ENCODE measurements at regions not wholly inside any gene's neighbourhood (a gene's known extent, or its start where the extent isn't known, plus 50 kb on each side); places are given as distances from the start of the nearest gene placed in this dataset.
A peak's percentile ranks its signal among the peaks of the same experiment; 100 is the strongest.

DNA sequence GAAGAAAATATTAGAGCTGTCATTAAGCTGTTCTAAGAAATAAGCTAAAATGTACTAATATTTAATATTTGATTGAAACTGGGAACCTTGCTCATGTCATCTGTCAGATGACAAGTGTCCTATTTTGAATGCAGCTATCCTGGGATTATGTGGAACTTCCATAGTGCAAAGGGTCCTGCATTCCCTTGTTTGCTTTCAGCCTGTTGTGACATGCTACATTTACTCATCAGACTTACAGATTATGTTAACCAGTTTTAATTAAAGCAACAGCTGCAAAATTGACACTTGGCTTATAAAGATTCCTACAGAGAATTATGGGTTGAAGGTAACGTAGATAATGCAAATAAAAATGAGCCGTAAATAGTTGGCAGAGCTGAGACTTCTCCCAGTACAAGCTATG lies 458.4 kb upstream of the RGS6 start:
- no peak for DNase-seq

GRCh38 chr14:71474301-71475265 lies 457.6 kb upstream of the RGS6 start:
- DNase-seq = peak; percentile 34 to 47

- DNase-seq = no peak
Observed at GRCh38 chr14:71475916-71476315, 456.3 kb upstream of the RGS6 start.

- DNase-seq = no peak
Observed at GRCh38 chr14:71478542-71478941, 453.7 kb upstream of the RGS6 start.

DNA sequence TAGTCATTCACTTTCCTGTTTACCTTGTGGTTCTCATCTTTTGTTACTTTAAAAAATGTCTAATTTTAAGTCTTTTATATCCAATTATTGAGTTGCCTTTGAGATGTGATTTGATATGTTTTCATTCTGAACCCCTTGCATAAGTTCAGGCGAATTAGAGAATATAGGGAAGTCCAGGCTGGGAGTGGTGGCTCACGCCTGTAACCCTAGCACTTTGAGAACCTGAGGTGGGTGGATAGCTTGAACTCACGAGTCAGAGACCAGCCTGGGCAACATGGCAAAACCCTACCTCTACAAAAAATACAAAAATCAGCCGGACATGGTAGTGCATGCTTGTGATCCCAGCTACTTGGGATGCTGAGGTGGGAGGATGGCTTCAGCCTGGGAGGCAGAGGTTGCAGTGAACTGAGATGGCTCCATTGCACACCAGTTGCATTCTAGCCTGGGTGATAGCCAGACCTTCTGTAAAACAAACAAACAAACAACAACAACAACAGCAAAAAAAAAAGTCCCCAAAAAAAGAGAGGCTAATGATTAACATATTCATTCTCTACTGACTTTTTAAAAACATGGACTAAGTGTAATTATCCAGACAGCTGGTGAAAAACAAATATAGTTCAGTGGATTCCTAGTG lies 451.1 kb upstream of the RGS6 start:
- DNase-seq = no peak

- DNase-seq = no peak
Observed at GRCh38 chr14:71482671-71483070, 449.6 kb upstream of the RGS6 start.

GRCh38 chr14:71483154-71483553 lies 449.1 kb upstream of the RGS6 start:
- DNase-seq = no peak

DNA sequence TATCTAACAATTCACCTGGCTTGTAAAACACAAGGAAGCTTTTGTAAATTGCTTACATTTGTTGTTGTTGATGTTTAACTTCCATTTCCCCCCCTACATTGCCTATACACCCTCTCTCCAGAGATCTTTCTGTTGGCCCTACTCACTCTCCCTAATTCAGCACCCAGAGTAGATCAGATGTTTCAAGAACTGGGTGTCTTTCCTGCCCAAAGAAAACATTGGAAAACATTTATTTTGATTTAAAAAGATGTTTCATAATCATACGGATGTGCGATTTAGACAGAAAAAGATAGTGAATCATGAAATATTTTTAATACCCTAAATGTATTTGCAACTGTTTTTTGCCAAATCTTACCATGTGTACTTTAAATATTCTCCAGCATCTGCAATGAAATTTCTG lies 446.4 kb upstream of the RGS6 start:
- DNase-seq = no peak

- no peak for DNase-seq
Observed at GRCh38 chr14:71486279-71486678, 445.9 kb upstream of the RGS6 start.

DNA sequence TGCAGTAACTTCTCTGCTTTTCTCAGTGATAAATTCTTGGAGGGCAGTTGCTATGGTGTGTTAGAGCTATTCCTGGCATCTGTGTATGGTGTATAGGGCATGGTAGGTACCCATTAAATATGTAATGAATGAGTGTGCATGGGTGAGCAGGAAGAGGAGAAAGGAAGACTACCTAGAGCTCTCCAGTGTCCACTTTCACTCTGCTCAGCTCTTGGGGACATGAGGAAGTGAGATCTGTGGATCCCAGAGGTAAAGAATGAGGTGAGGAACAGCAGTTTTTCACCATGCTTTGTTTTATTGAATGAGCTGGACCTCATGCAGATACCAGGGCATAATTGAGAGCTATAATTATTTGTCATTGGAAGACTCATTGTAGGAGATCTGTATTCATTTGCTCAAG lies 444.8 kb upstream of the RGS6 start:
- no peak for DNase-seq

GRCh38 chr14:71487941-71488340 lies 444.3 kb upstream of the RGS6 start:
- no peak for DNase-seq

- no peak for DNase-seq
Observed at GRCh38 chr14:71488703-71489191, 443.5 kb upstream of the RGS6 start.

DNA sequence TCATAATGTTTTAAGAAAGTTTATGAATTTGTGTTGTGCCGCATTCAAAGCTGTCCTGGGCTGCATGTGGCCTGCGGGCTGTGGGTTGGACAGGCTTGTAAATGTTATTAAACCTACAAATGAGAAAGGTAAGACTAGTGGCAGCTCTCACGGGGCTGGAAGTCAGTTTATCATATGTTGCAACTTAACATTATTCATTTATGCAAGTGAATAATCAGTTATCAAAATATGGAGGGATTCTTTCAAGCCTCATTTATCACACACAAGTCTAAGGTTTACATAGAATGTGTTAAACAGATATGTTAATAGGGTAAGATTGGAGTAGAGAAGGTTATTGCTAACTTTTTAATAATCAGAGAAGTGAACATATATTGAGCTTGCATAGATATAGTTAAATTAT lies 442.5 kb upstream of the RGS6 start:
- no peak for DNase-seq

DNA sequence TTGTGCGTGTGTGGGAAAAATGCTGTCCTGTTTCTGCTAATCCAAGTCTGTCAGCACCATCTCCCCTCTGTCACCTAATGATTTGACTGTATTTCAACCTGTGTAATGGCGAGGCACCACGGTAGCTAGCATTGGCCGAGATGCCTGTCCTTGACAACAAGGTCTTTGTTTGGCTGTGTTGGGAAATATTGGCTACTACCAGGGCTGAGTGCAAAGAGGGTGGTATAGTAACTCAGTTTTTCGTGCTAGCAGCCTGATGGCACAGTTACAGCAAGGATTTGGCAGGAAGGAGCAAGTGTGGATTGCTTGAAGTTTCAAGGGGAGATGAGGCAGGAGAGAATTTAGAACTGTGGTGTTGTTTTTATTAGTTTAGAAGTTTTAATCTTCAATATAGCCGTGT lies 440.3 kb upstream of the RGS6 start:
- no peak for DNase-seq

- DNase-seq = no peak
Observed at GRCh38 chr14:71492346-71492745, 439.9 kb upstream of the RGS6 start.

- peak; percentile 51 to 60 for DNase-seq
Observed at GRCh38 chr14:71497645-71498086, 434.6 kb upstream of the RGS6 start.

DNA sequence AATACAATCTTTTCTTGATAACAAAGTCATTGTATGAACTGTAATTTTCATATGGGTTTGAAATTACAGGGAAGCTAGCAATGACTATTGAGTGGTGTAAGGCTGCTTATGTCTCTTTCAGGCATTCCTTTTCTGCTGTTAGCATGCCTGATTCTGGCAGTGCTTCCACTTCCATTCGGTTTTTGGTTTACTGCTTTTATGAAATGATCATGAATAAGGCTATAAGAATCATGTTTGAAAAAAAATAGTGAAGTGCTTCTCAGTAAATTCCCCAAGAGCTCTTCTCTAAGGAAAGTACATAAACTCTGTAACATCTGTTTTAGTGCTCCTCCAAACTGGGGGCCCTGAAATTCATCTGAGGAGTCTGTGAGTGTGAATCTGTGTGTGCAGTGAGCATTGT lies 434.0 kb upstream of the RGS6 start:
- DNase-seq = no peak

DNA sequence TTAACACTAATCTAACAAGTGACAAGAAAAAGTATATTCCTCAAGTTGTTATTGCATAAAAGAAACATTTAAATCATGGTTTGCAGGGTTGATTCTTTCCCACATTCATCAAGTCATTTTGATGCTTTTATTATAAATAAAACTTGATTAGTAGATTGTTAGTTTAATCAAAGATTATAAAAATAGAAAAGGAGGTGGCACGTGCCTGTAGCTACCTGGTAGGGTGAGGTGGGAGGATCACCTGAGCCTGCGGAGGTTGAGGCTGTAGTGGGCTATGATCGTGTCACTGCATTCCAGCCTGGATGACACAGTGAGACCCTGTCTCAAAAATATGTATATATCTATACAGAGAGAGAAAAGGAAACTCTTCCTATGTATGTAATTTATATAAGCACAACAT lies 433.2 kb upstream of the RGS6 start:
- no peak for DNase-seq

GRCh38 chr14:71507681-71508080 lies 424.5 kb upstream of the RGS6 start:
- no peak for DNase-seq

DNA sequence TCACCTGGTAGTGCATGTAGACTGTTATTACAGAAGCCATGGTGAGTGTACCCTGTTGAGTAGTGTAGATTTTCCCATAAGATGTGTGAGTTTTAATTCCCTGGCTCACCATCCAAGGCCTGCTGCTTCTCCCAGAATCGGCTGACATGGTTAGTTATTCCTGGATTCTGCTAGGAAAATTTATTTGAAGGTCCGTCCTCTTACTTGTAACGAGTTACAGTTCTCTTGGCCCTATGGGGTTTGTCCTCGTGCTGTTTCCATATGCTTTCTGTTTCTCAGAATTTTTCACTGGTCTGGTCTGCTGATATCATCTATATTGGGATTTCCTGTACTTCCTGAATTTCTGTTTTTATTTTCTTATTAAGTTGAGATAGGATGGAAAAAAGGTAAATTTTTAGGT lies 423.3 kb upstream of the RGS6 start:
- DNase-seq = no peak

DNA sequence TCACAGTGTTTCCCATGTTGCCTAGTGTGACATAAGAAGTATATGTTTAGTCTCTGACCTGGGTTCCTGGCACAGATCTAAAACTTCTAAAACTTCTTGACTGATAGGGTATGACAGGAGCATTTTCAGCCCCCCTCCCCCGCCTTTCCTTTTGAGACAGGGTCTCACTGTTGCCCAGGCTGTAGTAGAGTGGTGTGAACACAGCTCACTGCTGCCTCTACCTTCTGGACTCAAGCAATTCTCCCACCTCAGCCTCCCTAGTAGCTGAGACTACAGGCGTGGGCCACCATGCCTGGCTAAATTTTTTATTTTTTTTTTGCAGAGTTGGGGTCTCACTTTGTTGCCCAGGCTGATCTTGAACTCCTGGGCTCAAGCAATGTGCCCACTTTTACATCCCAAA lies 421.1 kb upstream of the RGS6 start:
- no peak for DNase-seq

DNA sequence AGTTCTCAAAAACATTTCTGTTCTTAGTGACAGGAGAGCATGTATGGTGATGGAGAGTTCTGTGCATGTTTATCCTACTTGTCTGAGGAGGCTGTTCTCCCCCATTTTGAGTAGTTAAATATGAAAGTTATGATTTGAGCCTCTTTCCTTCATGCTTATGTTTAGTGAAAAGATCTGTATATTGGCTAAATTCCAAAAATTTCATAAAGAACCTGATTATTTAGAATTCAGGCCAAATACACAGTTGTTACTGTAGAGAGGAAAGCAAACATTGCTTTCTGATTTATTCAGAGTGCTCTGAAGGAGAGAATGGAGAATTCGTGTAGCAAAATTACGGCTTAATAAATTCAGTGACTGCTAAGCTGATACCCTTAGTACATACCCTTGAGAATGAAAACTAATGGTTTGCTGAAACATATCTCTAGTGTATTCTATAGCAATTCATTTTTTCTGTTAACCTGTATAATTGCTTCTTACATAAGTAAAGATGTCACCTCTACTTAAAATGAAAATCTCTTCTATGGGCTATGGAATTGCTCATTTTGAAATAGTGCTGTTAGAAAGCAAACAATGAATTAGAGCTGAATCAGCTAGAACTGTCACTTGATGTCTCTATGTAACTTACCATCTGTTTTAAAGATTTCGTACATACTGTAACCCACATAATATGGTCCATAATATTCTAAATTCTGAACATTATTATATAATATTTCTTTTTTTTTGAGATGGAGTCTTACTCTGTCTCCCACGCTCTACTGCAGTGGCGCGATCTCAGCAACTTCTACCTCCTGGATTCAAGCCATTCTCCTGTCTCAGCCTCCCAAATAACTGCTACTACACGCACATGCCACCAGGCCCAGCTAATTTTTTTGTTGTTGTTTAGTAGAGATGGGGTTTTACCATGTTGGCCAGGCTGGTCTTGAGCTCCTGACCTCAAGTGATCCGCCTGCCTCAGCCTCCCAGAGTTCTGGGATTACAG lies 417.0 kb upstream of the RGS6 start:
- DNase-seq = no peak
